GM18951 (cell line): ENCODE measurements at regions not wholly inside any gene's neighbourhood (a gene's known extent, or its start where the extent isn't known, plus 50 kb on each side); places are given as distances from the start of the nearest gene placed in this dataset.

ENCODE experiments used
- POLR2A ChIP-seq: IDR thresholded peaks from 4 replicates; pipeline ENCODE4 v1.6.1; 2011; ENCODE audit warnings: mild to moderate bottlenecking; ENCODE audit not compliant: insufficient read length, insufficient read depth; ENCODE audit errors: extremely low read depth
- in situ Hi-C: fragments of 300-500 bp; cut with MboI; formaldehyde crosslinking; loops from one replicate; pipeline ENCODE4 v1.12.0; 2022; ENCODE audit warnings: low sequenced_read_pairs, mixed read lengths, inconsistent platforms; ENCODE audit not compliant: unreplicated experiment

- TF ChIP-seq POLR2A = no peak
- in situ Hi-C loops = no loop called here
Measured at GRCh38 chr18:1177232-1177631, 272.6 kb downstream of the ADCYAP1 start.

- in situ Hi-C loops = no loop called here
- no peak for TF ChIP-seq POLR2A
Measured at GRCh38 chr18:1191341-1191740, 286.7 kb downstream of the ADCYAP1 start.

- in situ Hi-C loops = no loop called here
Measured at GRCh38 chr18:1213126-1213525, 308.5 kb downstream of the ADCYAP1 start.

GRCh38 chr18:1222880-1223279, 318.2 kb downstream of the ADCYAP1 start:
- no peak for TF ChIP-seq POLR2A
- in situ Hi-C loops = no loop called here

More at GRCh38 chr18:1213126-1213525, 308.5 kb downstream of the ADCYAP1 start:
- TF ChIP-seq POLR2A = no peak

- in situ Hi-C loops = no loop called here
- TF ChIP-seq POLR2A = no peak
Measured at GRCh38 chr18:1227025-1227424, 322.4 kb downstream of the ADCYAP1 start.

- in situ Hi-C loops = no loop called here
- TF ChIP-seq POLR2A = no peak
Measured at GRCh38 chr18:1229634-1230033, 325.0 kb downstream of the ADCYAP1 start.

GRCh38 chr18:1232867-1233266, 328.2 kb downstream of the ADCYAP1 start:
- in situ Hi-C loops = no loop called here

GRCh38 chr18:1240701-1241100, 336.0 kb downstream of the ADCYAP1 start:
- in situ Hi-C loops = no loop called here
- no peak for TF ChIP-seq POLR2A

More at GRCh38 chr18:1232867-1233266, 328.2 kb downstream of the ADCYAP1 start:
- no peak for TF ChIP-seq POLR2A

GRCh38 chr18:1244397-1245122, 339.9 kb downstream of the ADCYAP1 start:
- no peak for TF ChIP-seq POLR2A
- in situ Hi-C loops = no loop called here

- in situ Hi-C loops = no loop called here
- no peak for TF ChIP-seq POLR2A
Measured at GRCh38 chr18:1246827-1247226, 342.2 kb downstream of the ADCYAP1 start.

- no peak for TF ChIP-seq POLR2A
- in situ Hi-C loops = no loop called here
Measured at GRCh38 chr18:1252534-1252933, 347.9 kb downstream of the ADCYAP1 start.

- in situ Hi-C loops = no loop called here
- TF ChIP-seq POLR2A = no peak
Measured at GRCh38 chr18:1252936-1253335, 348.3 kb downstream of the ADCYAP1 start.

- TF ChIP-seq POLR2A = no peak
- in situ Hi-C loops = no loop called here
Measured at GRCh38 chr18:1253827-1254226, 349.2 kb downstream of the ADCYAP1 start.

GRCh38 chr18:1261054-1261453, 356.4 kb downstream of the ADCYAP1 start:
- TF ChIP-seq POLR2A = no peak
- in situ Hi-C loops = no loop called here
